Osteocyte (in vitro differentiated cells): ENCODE measurements at regions not wholly inside any gene's neighbourhood (a gene's known extent, or its start where the extent isn't known, plus 50 kb on each side); places are given as distances from the start of the nearest gene placed in this dataset.
A peak's percentile ranks its signal among the peaks of the same experiment; 100 is the strongest.

Source experiments
- DNase-seq: peaks from one replicate; pipeline ENCODE4 v3.0.0; 2021; ENCODE audit warnings: mixed read lengths; ENCODE audit not compliant: unreplicated experiment; ENCODE audit errors: extremely low spot score
- H3K27ac Mint-ChIP-seq: one replicate; pipeline ENCODE4 v1.8.0; 2021; ENCODE audit warnings: mild to moderate bottlenecking, mixed read lengths; ENCODE audit not compliant: unreplicated experiment
- H3K27me3 Mint-ChIP-seq: one replicate; pipeline ENCODE4 v1.8.0; 2021; ENCODE audit warnings: mixed read lengths; ENCODE audit not compliant: unreplicated experiment
- H3K36me3 Mint-ChIP-seq: one replicate; pipeline ENCODE4 v1.8.0; 2021; ENCODE audit warnings: mixed read lengths; ENCODE audit not compliant: unreplicated experiment
- H3K4me1 Mint-ChIP-seq: one replicate; pipeline ENCODE4 v1.8.0; 2021; ENCODE audit warnings: mixed read lengths; ENCODE audit not compliant: unreplicated experiment
- H3K4me3 Mint-ChIP-seq: one replicate; pipeline ENCODE4 v1.8.0; 2021; ENCODE audit warnings: mild to moderate bottlenecking, moderate library complexity, mixed read lengths; ENCODE audit not compliant: unreplicated experiment
- H3K9me3 Mint-ChIP-seq: one replicate; pipeline ENCODE4 v1.8.0; 2021; ENCODE audit warnings: mixed read lengths; ENCODE audit not compliant: unreplicated experiment
- CTCF ChIP-seq: fragments of 200-600 bp; sonication (generic); IDR thresholded peaks from 2 replicates; pipeline ENCODE4 v1.5.0; 2021; ENCODE audit warnings: antibody characterized with exemption, mild to moderate bottlenecking, moderate library complexity

DNA sequence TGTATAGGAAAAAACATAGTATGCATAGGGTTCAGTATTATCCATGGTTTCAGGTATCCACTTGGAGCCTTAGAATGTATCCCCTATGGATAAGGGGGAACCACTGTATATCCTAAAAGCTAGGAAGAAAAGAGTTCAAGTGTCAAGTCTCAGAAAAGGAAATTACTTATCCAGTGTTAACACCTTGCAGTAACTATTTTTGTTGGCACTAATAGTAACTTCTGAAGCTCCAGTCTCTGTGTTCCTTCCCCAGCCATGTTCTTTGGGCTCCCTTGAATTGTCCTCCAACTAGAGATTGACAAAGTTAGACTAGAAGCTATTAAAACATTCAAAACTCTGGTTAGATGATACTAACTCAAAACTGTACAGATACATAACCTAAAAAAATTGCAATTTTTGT is 370.8 kb downstream of the NFIB start:
- Mint-ChIP-seq H3K9me3 (no peaks in the 10 kb centered on the region), H3K36me3 (peaks cover 1% of the 10 kb centered on the region), H3K27ac (no peak overlapping the region), H3K27me3 (no peaks in the 10 kb centered on the region), H3K4me1 (peaks cover 37% of the 10 kb centered on the region), H3K4me3 (no peak overlapping the region)
- DNase-seq: no peak
- no peak for TF ChIP-seq CTCF

DNA sequence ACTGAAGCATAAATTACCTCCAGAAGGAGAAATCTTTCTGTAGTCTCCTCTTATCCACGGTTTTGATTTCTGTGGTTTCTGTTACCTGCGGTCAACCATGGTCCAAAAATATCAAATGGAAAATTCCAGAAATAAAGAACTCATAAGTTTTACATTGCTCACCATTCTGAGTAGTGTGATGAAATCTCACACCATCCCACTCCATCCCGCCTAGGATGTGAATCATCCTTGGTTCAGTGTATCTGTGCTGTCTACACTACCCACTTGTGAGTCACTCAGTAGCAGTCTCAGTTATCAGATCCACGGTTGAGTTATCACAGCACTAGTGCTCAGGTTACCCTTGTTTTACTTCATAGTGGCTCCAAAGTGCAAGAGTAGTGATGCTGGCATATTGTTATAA is 371.2 kb downstream of the NFIB start:
- no peaks in the 10 kb centered on the region for H3K9me3 Mint-ChIP-seq
- peak overlapping the region; percentile 4 for H3K27ac Mint-ChIP-seq
- peaks cover 32% of the 10 kb centered on the region for H3K4me1 Mint-ChIP-seq
- DNase-seq: no peak
- H3K4me3 Mint-ChIP-seq: no peak overlapping the region
- TF ChIP-seq CTCF: no peak
- peaks cover 1% of the 10 kb centered on the region for H3K36me3 Mint-ChIP-seq
- no peaks in the 10 kb centered on the region for H3K27me3 Mint-ChIP-seq

GRCh38 chr9:13942201-13942600 is 371.7 kb downstream of the NFIB start:
- TF ChIP-seq CTCF: no peak
- no peaks in the 10 kb centered on the region for H3K27me3 Mint-ChIP-seq
- peaks cover 27% of the 10 kb centered on the region for H3K4me1 Mint-ChIP-seq
- DNase-seq: no peak
- no peak overlapping the region for H3K4me3 Mint-ChIP-seq
- peak overlapping the region; percentile 4 for H3K27ac Mint-ChIP-seq
- H3K9me3 Mint-ChIP-seq: no peaks in the 10 kb centered on the region
- H3K36me3 Mint-ChIP-seq: peaks cover 1% of the 10 kb centered on the region

DNA sequence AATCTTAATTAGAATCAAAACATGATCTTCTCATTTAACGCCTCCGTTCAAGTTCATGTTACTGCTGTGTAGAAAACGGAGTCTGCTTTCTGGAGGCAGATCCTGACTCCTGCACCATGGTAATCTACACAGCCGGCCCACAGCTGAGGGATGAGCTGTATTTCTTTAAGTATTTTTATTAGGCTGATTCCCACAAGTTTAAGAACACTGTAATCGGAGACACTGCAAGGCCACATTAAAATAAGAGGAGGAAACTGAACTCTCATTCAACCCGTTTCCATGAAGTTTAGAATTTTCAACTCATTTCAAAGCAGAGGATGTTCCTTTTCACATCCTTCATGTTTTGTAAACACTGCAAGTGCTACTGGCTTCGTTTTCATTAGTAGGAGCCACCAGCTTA is 372.2 kb downstream of the NFIB start:
- Mint-ChIP-seq H3K4me1 (peaks cover 22% of the 10 kb centered on the region), H3K9me3 (no peaks in the 10 kb centered on the region), H3K27ac (no peak overlapping the region), H3K36me3 (peaks cover 1% of the 10 kb centered on the region), H3K4me3 (no peak overlapping the region), H3K27me3 (no peaks in the 10 kb centered on the region)
- TF ChIP-seq CTCF: no peak
- DNase-seq: no peak

GRCh38 chr9:13939701-13940490 is 374.0 kb downstream of the NFIB start:
- Mint-ChIP-seq H3K4me1 (peaks cover 22% of the 10 kb centered on the region), H3K9me3 (no peaks in the 10 kb centered on the region), H3K36me3 (no peaks in the 10 kb centered on the region), H3K4me3 (no peak overlapping the region), H3K27me3 (no peaks in the 10 kb centered on the region), H3K27ac (no peak overlapping the region)
- no peak for DNase-seq
- no peak for TF ChIP-seq CTCF
